ACC112 (cell line): ENCODE measurements at regions not wholly inside any gene's neighbourhood (a gene's known extent, or its start where the extent isn't known, plus 50 kb on each side); places are given as distances from the start of the nearest gene placed in this dataset.

Source experiments
- H2AFZ ChIP-seq: fragments of 200-600 bp; sonication (generic); one replicate; pipeline ENCODE4 v1.6.0; 2017; ENCODE audit warnings: antibody characterized with exemption, low read length; ENCODE audit not compliant: unreplicated experiment
- H3K27ac ChIP-seq: fragments of 200-600 bp; sonication (generic); 2 replicates; pipeline ENCODE4 v1.5.1; 2014; ENCODE audit warnings: low read depth, mild to moderate bottlenecking, antibody characterized with exemption, low read length, moderate library complexity
- H3K27me3 ChIP-seq: fragments of 200-600 bp; sonication (generic); 2 replicates; pipeline ENCODE4 v1.6.1; 2014; ENCODE audit warnings: mild to moderate bottlenecking, antibody characterized with exemption, low read length, moderate library complexity, mixed read lengths; ENCODE audit not compliant: insufficient read depth
- H3K36me3 ChIP-seq: fragments of 200-600 bp; sonication (generic); 2 replicates; pipeline ENCODE4 v1.6.1; 2016; ENCODE audit warnings: mild to moderate bottlenecking, antibody characterized with exemption, low read length, moderate library complexity, mixed read lengths; ENCODE audit not compliant: insufficient read depth
- H3K4me1 ChIP-seq: fragments of 200-600 bp; sonication (generic); one replicate; pipeline ENCODE4 v1.6.1; 2016; ENCODE audit warnings: low read length, mixed read lengths; ENCODE audit not compliant: insufficient read depth, unreplicated experiment, control insufficient read depth
- H3K4me3 ChIP-seq: fragments of 200-600 bp; sonication (generic); 2 replicates; pipeline ENCODE4 v1.5.1; 2014; ENCODE audit warnings: mild to moderate bottlenecking, low read depth, low read length
- H3K79me2 ChIP-seq: fragments of 200-600 bp; sonication (generic); one replicate; pipeline ENCODE4 v1.6.0; 2016; ENCODE audit warnings: low read length; ENCODE audit not compliant: control insufficient read depth, unreplicated experiment, insufficient read depth

DNA sequence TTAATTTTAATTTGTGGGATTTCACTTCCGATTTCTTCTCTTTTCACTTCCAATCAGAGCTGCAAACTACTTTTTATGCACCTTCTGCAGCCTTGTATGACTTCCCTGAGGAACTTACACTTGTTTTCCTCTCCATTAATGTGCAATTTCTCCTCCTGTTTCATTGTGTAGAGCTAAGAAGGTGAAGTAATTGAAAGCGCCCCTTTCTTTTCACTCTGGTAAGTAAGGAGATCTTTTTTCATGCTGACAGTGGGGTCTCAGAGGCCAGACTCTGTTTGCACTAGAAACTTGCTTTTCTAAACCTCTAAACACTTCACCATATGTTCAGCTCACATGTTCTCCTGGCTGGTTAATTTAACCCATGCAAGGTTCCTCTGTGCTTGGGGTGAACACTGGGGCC, 117.0 kb downstream of the FANCF start:
- Histone ChIP-seq H3K27ac (no peak overlapping the region), H2AFZ (no peak overlapping the region), H3K79me2 (no peaks in the 10 kb centered on the region)

DNA sequence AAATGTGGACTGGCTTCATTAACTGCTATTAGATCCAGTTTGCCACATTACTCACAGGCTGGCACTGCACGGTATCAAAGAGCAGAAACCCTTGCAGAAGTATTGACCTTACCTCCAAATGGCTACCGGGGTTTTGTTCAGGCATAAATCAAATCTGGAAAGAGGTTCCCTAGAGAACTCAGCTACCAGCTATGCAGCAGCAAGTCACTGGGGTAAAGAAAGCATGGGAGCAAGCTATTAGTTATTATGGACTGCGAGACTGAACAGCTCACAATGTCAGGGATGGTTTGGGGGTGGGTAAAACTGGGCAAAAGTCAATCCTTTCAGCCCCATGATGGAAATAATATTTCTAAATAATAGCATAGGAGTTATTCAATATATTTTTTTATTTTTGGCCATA, 128.1 kb downstream of the FANCF start:
- Histone ChIP-seq H3K36me3 (no peaks in the 10 kb centered on the region), H3K27me3 (peaks cover 4% of the 10 kb centered on the region; the same call in 1 of the 2 replicates), H2AFZ (no peak overlapping the region), H3K4me3 (no peak overlapping the region), H3K4me1 (no peaks in the 10 kb centered on the region), H3K27ac (no peak overlapping the region), H3K79me2 (no peaks in the 10 kb centered on the region)

More for the DNA sequence above, 117.0 kb downstream of the FANCF start:
- H3K4me3 ChIP-seq, result no peak overlapping the region
- no peaks in the 10 kb centered on the region for H3K36me3 ChIP-seq
- H3K27me3 ChIP-seq, result peaks cover 3% of the 10 kb centered on the region
- no peaks in the 10 kb centered on the region for H3K4me1 ChIP-seq

DNA sequence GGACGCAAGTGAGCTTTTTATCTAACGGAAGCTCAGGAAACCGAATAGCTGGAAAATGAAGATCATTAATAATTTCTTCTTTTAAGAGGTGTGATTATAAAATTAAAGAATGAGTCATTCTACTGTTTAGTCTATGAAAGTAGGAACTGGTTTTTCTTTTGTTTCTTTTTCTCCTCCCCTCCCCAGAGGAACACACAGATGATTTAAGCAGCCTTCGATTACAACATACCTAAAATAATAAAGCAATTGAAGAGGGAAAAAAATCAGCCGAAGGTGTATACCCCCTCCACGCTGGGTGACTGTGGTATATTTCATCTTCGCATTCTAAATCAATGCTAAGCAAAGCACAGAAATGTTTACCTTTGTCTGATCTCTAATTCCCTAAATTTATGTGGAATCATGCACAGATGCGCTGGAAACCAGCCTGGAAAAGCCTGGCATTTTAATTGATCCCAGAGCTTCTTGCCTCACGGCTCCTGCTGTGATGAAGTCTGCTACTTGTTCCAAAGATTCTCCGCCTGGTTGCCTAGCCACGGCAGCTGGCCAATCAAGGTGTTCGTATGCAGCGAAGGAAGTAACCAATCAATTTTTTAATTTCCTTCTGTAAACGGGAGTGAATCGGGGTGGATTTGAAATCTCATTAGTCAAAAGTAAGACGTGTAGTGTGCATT, 133.9 kb downstream of the FANCF start:
- Histone ChIP-seq H3K36me3 (no peaks in the 10 kb centered on the region), H3K79me2 (no peaks in the 10 kb centered on the region), H3K27ac (no peak overlapping the region), H3K4me1 (peaks cover 3% of the 10 kb centered on the region), H3K4me3 (peak overlapping the region; percentile 39), H3K27me3 (peaks cover 29% of the 10 kb centered on the region), H2AFZ (no peak overlapping the region)

DNA sequence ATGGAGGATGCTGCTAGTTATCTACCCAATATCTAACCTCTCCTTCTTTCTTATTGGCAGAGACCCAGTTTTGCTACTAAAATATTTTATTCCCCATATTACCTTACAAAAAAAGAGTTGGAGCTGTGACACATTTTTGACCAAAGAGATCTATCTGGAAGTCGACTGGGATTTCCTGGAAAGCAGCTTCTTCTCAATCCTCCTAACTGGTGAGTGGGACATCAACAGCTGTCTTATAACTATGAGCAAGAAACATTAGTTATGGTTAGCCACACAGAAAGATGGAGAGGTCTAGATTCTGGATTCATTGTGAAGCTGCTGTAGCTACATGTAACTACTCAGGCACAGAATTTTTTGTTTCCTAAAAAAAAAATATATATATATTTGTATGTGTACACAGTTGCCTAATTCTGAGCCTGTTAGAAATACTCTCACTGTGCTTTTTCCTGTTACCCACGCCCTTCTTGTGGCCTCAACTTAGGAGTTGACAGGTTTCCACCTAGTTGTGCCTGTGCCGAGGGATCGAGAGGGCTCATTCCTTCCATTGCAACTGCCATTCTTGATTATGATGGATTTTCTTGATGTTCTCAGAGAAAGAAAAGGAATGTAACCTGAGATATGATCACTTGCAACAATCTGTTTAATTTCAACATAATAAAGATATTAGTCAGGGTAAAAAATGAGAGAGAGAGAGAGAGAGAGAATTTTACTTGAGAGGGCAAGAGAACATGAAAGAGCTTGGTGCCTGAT, 142.0 kb downstream of the SLC17A6 start:
- no peak overlapping the region for H2AFZ ChIP-seq
- no peak overlapping the region for H3K27ac ChIP-seq
- no peaks in the 10 kb centered on the region for H3K79me2 ChIP-seq
- no peak overlapping the region for H3K4me3 ChIP-seq
- no peaks in the 10 kb centered on the region for H3K4me1 ChIP-seq
- no peaks in the 10 kb centered on the region for H3K36me3 ChIP-seq
- H3K27me3 ChIP-seq, result no peaks in the 10 kb centered on the region

DNA sequence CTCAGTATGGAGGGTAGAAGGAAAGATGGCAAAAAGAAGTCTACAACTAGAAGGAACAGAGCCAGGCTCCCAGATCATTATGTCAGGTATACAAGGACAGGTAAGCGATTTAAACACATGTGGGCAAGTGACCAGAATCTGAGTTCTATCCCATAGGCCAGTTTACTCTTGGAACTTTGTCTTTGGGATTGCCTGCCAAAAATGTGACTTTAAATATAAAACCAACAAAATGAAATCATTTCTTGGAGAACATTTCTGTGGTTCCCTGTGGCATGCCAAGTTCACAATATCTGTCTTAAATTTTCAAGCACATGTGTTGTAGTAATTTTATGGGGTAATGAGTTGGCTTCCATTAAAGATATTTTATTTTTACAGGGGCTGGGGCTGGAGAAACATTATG, 141.0 kb downstream of the SLC17A6 start:
- no peak overlapping the region for H3K27ac ChIP-seq
- no peak overlapping the region for H2AFZ ChIP-seq
- no peaks in the 10 kb centered on the region for H3K79me2 ChIP-seq
- no peaks in the 10 kb centered on the region for H3K27me3 ChIP-seq
- H3K4me3 ChIP-seq, result no peak overlapping the region
- H3K4me1 ChIP-seq, result no peaks in the 10 kb centered on the region
- no peaks in the 10 kb centered on the region for H3K36me3 ChIP-seq

DNA sequence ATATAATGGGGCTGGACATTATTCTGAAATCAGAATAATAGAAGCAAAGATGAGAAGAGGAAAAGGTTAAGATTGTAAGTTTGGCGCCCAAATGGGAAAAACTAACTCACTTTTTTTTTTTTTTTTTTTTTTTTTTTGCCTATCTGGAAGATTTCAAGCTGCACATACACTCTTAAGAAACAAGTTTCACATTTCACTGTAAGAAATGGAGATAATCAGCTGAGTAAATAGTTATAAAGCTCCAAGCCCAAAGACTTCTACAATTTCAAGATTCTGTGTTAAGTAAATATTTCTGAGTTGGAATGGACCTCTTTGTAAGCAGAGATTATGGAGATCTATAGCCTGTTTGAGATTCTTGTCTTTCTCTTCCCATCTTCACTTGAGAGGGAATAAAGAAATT, 140.0 kb downstream of the SLC17A6 start:
- no peak overlapping the region for H2AFZ ChIP-seq
- no peak overlapping the region for H3K4me3 ChIP-seq
- H3K4me1 ChIP-seq, result no peaks in the 10 kb centered on the region
- no peaks in the 10 kb centered on the region for H3K27me3 ChIP-seq
- H3K27ac ChIP-seq, result no peak overlapping the region
- no peaks in the 10 kb centered on the region for H3K36me3 ChIP-seq
- no peaks in the 10 kb centered on the region for H3K79me2 ChIP-seq

DNA sequence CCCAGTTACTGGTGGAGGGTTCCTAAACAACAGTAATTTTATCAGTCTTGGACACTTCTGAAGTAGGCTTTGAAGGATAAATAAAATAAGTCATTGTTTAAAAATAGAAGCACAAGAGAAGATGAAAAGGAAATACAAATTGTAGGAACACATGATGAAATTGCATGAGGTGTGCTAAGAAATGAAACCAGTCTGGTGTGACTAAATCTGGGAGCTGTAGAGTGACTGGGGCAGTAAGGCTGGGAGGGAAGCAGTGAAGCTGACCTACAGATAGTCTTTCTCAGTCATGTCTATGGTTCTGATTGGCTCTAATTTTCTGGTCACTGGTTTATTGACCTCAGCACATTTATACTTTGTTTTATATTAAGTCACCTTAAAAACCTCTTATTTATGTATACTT, 139.1 kb downstream of the SLC17A6 start:
- H3K27ac ChIP-seq, result no peak overlapping the region
- H3K27me3 ChIP-seq, result no peaks in the 10 kb centered on the region
- H3K4me3 ChIP-seq, result no peak overlapping the region
- no peaks in the 10 kb centered on the region for H3K36me3 ChIP-seq
- no peak overlapping the region for H2AFZ ChIP-seq
- H3K79me2 ChIP-seq, result no peaks in the 10 kb centered on the region
- no peaks in the 10 kb centered on the region for H3K4me1 ChIP-seq

DNA sequence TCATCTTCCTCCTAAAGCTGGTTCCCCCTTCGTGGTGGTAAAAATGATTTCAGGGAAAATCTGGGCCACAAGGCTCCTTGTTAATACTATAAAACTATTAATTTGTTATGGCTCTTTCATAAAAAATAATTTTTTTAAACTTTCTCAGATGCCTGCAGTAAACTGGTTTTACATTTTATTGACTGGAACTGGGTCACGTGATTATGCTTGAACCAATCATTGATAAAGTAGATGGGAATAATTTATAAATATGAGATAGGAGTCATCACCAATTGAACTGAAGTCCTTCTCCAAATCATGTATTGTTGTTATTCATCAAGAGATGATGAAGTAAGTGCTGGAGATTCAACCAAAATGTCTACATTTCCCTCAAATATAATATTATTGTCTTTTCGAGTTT, 138.4 kb downstream of the SLC17A6 start:
- no peak overlapping the region for H2AFZ ChIP-seq
- no peaks in the 10 kb centered on the region for H3K79me2 ChIP-seq
- H3K27ac ChIP-seq, result no peak overlapping the region
- H3K27me3 ChIP-seq, result no peaks in the 10 kb centered on the region
- no peaks in the 10 kb centered on the region for H3K4me1 ChIP-seq
- no peaks in the 10 kb centered on the region for H3K36me3 ChIP-seq
- no peak overlapping the region for H3K4me3 ChIP-seq

DNA sequence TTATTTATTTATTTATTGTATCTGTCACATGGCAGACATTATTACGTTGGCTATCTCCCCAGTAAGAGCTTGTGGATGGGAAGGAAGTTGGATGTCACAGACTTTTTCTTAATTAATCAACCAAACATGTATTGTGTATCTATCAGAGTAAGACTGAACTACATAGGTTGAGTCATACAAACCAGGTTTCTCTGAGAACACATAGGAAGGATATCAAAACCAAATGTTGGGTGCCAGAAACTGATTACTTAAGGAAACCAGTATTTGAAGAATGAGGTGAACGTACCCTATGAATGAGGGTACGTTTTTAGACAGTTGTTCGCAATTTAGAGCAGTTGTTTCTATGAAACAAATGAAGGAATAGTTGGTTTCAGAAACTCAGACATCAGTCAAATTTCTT, 136.4 kb downstream of the SLC17A6 start:
- Histone ChIP-seq H3K36me3 (no peaks in the 10 kb centered on the region), H3K27me3 (no peaks in the 10 kb centered on the region), H3K79me2 (no peaks in the 10 kb centered on the region), H3K27ac (no peak overlapping the region), H2AFZ (no peak overlapping the region), H3K4me1 (no peaks in the 10 kb centered on the region), H3K4me3 (no peak overlapping the region)

DNA sequence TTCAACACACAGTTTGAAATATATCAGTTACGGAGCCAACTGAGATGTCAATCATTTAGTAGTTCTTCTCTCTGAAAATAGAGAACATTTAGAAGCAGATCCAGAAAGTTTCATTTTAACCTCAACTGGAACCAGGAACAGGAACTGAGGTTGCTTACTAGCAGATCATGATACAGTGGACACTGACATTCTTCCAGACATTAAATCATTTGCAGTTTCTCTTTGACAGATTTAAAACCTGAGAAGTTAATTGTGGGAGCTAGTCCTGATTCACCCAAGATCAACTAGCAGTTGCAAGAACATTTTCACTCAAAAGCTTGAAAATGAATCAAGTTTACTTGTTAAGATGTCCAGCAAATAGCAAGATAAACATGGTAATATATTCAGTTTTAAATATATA, 135.4 kb downstream of the SLC17A6 start:
- Histone ChIP-seq H2AFZ (no peak overlapping the region), H3K4me1 (no peaks in the 10 kb centered on the region), H3K27me3 (no peaks in the 10 kb centered on the region), H3K36me3 (no peaks in the 10 kb centered on the region), H3K79me2 (no peaks in the 10 kb centered on the region), H3K4me3 (no peak overlapping the region), H3K27ac (no peak overlapping the region)

DNA sequence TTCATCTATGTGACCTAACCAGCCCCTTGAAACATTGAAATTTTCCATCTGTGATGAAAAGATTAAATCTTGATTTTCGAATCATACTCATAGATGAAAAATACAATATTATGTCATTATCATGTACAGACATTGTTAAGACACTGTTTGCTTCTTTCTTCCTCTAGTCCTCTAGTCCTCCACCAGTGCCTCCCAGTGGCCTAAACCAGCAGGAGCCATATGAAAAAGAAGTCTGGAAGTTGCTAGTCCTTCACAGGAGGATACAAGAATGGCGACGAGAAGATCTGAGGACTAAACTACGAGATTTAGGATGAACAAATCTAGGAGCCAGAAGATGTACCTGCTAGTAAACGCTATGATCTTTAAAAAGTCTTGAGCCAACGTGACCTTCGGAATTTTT, 134.1 kb downstream of the SLC17A6 start:
- H2AFZ ChIP-seq, result no peak overlapping the region
- no peaks in the 10 kb centered on the region for H3K4me1 ChIP-seq
- H3K4me3 ChIP-seq, result no peak overlapping the region
- no peak overlapping the region for H3K27ac ChIP-seq
- H3K27me3 ChIP-seq, result no peaks in the 10 kb centered on the region
- H3K79me2 ChIP-seq, result no peaks in the 10 kb centered on the region
- no peaks in the 10 kb centered on the region for H3K36me3 ChIP-seq
